ENCODE measurements at regions not wholly inside any gene's neighbourhood (a gene's known extent, or its start where the extent isn't known, plus 50 kb on each side); places are given as distances from the start of the nearest gene placed in this dataset.

DNA sequence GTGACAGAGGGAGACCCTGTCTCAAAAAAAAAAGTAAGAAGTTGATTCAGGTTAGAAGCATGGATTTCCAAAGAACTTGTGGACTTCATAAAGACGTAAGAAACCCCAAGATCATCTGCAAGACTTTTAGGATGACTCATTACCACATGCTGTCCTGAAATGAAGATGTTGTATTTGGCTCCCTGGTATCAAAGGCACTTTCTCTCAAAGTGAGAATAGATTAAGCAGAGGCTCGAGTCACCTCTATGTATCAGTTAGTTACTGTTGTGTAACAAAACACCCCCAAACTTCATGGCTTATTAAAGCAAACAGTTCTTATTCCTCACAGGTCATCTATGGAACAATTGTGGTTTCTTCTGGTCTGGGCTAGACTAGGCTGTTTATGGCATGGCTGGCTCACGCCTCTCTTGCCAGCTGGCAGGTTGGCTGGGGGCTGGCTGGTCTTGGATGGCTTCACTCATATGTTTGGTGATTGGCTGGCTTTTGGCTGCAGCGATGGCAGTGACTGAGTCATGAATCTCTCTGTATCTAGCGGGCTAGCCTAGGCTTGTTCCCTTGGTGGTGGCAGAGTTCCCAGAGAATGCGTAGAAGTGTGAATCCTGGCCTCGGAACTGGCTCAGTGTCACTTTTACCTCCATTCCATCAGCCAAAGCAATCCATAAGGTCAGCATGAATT lies 60.4 kb upstream of the MSI2 start:
- TF ChIP-seq POLR2AphosphoS5 (IDR thresholded peaks at IDR 0.05), result no peak
- no peak for TF ChIP-seq CTCF (IDR thresholded peaks at IDR 0.05)

Measured in breast epithelium (tissue), 3 donors.